ENCODE measurements at regions not wholly inside any gene's neighbourhood (a gene's known extent, or its start where the extent isn't known, plus 50 kb on each side); places are given as distances from the start of the nearest gene placed in this dataset.

DNA sequence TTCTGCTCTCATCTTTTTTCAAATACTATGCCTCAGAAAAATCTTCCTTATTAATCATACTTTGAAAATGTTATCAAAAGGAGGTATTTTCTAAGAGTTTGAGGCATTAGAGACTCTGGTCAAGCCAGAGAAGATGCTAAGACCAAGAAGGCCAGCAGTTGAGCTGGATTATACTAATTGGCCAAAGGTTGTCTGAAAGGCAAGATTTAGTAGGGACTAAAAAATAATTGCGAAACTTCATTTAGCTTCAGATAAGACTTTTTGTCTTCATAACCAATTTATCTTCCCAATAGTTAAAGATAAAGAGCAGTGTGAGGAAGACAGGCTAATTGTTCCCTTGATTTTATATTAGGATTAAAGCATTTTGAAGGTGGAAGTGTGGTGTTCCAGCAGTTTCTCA, 1412.4 kb upstream of the PCDH7 start:
- in situ Hi-C loops (cut with HindIII; ENCODE audit: low pct_unique_long_range_greater_than_20kb, low sequenced_read_pairs) (no loop called here), intact Hi-C loops (cut with micrococcal nuclease; ENCODE audit: unreplicated experiment) (no loop called here)
- no peaks in the 10 kb centered on the region for H3K4me1 ChIP-seq (ENCODE audit: control insufficient read depth, insufficient read depth, low read length)
- no peaks in the 10 kb centered on the region for H3K9me3 ChIP-seq (ENCODE audit: control insufficient read depth, insufficient read depth, low read depth, low read length)
- BruUV-seq (replicated peaks) = no TSS peak
- ChIA-PET CTCF (no interaction called here), POLR2A (no interaction called here)
- TF ChIP-seq, protein P1, sequence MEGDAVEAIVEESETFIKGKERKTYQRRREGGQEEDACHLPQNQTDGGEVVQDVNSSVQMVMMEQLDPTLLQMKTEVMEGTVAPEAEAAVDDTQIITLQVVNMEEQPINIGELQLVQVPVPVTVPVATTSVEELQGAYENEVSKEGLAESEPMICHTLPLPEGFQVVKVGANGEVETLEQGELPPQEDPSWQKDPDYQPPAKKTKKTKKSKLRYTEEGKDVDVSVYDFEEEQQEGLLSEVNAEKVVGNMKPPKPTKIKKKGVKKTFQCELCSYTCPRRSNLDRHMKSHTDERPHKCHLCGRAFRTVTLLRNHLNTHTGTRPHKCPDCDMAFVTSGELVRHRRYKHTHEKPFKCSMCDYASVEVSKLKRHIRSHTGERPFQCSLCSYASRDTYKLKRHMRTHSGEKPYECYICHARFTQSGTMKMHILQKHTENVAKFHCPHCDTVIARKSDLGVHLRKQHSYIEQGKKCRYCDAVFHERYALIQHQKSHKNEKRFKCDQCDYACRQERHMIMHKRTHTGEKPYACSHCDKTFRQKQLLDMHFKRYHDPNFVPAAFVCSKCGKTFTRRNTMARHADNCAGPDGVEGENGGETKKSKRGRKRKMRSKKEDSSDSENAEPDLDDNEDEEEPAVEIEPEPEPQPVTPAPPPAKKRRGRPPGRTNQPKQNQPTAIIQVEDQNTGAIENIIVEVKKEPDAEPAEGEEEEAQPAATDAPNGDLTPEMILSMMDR (IDR thresholded peaks at IDR 0.05) = no peak
- no peak for TF ChIP-seq POLR2AphosphoS5 (IDR thresholded peaks at IDR 0.05; ENCODE audit: low read depth, low read length)
- no peak for TF ChIP-seq TCF7L2 (IDR thresholded peaks at IDR 0.05; ENCODE audit: low read depth, low read length)
- TF ChIP-seq, protein P2, sequence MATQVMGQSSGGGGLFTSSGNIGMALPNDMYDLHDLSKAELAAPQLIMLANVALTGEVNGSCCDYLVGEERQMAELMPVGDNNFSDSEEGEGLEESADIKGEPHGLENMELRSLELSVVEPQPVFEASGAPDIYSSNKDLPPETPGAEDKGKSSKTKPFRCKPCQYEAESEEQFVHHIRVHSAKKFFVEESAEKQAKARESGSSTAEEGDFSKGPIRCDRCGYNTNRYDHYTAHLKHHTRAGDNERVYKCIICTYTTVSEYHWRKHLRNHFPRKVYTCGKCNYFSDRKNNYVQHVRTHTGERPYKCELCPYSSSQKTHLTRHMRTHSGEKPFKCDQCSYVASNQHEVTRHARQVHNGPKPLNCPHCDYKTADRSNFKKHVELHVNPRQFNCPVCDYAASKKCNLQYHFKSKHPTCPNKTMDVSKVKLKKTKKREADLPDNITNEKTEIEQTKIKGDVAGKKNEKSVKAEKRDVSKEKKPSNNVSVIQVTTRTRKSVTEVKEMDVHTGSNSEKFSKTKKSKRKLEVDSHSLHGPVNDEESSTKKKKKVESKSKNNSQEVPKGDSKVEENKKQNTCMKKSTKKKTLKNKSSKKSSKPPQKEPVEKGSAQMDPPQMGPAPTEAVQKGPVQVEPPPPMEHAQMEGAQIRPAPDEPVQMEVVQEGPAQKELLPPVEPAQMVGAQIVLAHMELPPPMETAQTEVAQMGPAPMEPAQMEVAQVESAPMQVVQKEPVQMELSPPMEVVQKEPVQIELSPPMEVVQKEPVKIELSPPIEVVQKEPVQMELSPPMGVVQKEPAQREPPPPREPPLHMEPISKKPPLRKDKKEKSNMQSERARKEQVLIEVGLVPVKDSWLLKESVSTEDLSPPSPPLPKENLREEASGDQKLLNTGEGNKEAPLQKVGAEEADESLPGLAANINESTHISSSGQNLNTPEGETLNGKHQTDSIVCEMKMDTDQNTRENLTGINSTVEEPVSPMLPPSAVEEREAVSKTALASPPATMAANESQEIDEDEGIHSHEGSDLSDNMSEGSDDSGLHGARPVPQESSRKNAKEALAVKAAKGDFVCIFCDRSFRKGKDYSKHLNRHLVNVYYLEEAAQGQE (IDR thresholded peaks at IDR 0.05; ENCODE audit: insufficient read depth in 1 of 2, low read depth in 2 of 2, low read length in 1 of 2) = no peak
- TF ChIP-seq SIN3A (IDR thresholded peaks at IDR 0.05; ENCODE audit: borderline replicate concordance, insufficient read depth, low read depth, low read length) = no peak
- H3K4me3 ChIP-seq (ENCODE audit: low read depth in 2 of 2, low read length in 2 of 2) = no peak overlapping the region
- ATAC-seq = no peak
- H3K27ac ChIP-seq (ENCODE audit: low read length) = no peak overlapping the region
- H3K27me3 ChIP-seq (ENCODE audit: control insufficient read depth, insufficient read depth, low read length) = no peaks in the 10 kb centered on the region
- DNase-seq (ENCODE audit: low read depth, low spot score) = no peak
- H3K36me3 ChIP-seq (ENCODE audit: control insufficient read depth, insufficient read depth, low read length) = no peaks in the 10 kb centered on the region

DNA sequence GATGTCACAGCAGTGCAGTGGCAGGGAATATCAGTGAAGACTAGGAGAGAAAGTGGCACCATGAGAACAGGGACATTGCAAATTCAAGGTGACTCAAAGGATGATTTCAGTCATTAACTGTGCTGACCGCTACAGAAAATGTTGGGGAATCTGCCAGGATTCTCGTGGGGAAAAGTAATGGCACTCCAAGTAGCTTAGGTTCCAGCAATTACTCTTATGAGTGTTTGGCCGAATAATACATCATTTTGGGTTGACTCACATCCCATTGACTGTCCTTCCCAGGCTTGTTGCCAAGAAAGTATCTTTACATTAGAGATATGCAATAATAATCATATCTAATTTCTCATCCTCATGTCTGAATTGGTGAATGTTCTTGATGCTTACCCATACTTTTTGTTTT, 1411.1 kb upstream of the PCDH7 start:
- Histone ChIP-seq H3K4me1 (ENCODE audit: control insufficient read depth, insufficient read depth, low read length) (no peaks in the 10 kb centered on the region), H3K27ac (ENCODE audit: low read length) (no peak overlapping the region), H3K36me3 (ENCODE audit: control insufficient read depth, insufficient read depth, low read length) (no peaks in the 10 kb centered on the region), H3K27me3 (ENCODE audit: control insufficient read depth, insufficient read depth, low read length) (no peaks in the 10 kb centered on the region), H3K9me3 (ENCODE audit: control insufficient read depth, insufficient read depth, low read depth, low read length) (no peaks in the 10 kb centered on the region), H3K4me3 (ENCODE audit: low read depth in 2 of 2, low read length in 2 of 2) (no peak overlapping the region)
- in situ Hi-C loops (cut with HindIII; ENCODE audit: low pct_unique_long_range_greater_than_20kb, low sequenced_read_pairs) (no loop called here), intact Hi-C loops (cut with micrococcal nuclease; ENCODE audit: unreplicated experiment) (no loop called here)
- ATAC-seq = no peak
- DNase-seq (ENCODE audit: low read depth, low spot score) = no peak
- ChIA-PET POLR2A (interaction anchor here (0.6 kb wide), 1 partner anchor 383 kb away, joined by 3 read pairs; no protein-coding TSS in a partner anchor), CTCF (no interaction called here)
- no TSS peak for BruUV-seq (replicated peaks)
- TF ChIP-seq SIN3A (IDR thresholded peaks at IDR 0.05; ENCODE audit: borderline replicate concordance, insufficient read depth, low read depth, low read length) = no peak

DNA sequence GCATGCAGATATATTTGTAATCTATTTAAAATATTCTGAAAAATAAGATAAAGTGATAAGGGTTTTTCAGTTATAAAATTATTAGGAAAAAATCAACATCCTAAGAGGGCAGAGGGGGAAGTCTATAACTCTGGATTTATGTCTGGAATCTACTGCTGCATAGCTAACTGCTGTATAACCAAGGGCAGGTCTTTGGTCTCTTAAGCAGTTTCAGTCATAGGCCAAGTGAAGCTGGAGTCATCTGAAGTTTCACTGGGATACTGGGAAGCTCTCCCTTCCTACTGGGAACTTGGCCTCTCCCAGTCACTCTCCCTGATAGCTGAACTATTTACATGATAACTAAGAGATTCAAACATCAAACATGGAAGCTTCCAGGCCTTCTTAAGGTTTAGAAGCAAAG, 1409.9 kb upstream of the PCDH7 start:
- Histone ChIP-seq H3K27me3 (ENCODE audit: control insufficient read depth, insufficient read depth, low read length) (no peaks in the 10 kb centered on the region), H3K4me1 (ENCODE audit: control insufficient read depth, insufficient read depth, low read length) (no peaks in the 10 kb centered on the region), H3K9me3 (ENCODE audit: control insufficient read depth, insufficient read depth, low read depth, low read length) (no peaks in the 10 kb centered on the region), H3K4me3 (ENCODE audit: low read depth in 2 of 2, low read length in 2 of 2) (no peak overlapping the region), H3K27ac (ENCODE audit: low read length) (no peak overlapping the region), H3K36me3 (ENCODE audit: control insufficient read depth, insufficient read depth, low read length) (no peaks in the 10 kb centered on the region)
- BruUV-seq (replicated peaks) = no TSS peak
- DNase-seq (ENCODE audit: low read depth, low spot score) (no peak), ATAC-seq (no peak)
- TF ChIP-seq, protein P2 (IDR thresholded peaks at IDR 0.05; ENCODE audit: insufficient read depth in 1 of 2, low read depth in 2 of 2, low read length in 1 of 2) = no peak
- no peak for TF ChIP-seq TCF7L2 (IDR thresholded peaks at IDR 0.05; ENCODE audit: low read depth, low read length)
- no peak for TF ChIP-seq POLR2AphosphoS5 (IDR thresholded peaks at IDR 0.05; ENCODE audit: low read depth, low read length)
- TF ChIP-seq, protein P1 (IDR thresholded peaks at IDR 0.05) = no peak
- TF ChIP-seq SIN3A (IDR thresholded peaks at IDR 0.05; ENCODE audit: borderline replicate concordance, insufficient read depth, low read depth, low read length) = no peak
- CTCF ChIA-PET = no interaction called here
- in situ Hi-C loops (cut with HindIII; ENCODE audit: low pct_unique_long_range_greater_than_20kb, low sequenced_read_pairs) (no loop called here), intact Hi-C loops (cut with micrococcal nuclease; ENCODE audit: unreplicated experiment) (no loop called here)
- POLR2A ChIA-PET = no interaction called here

Data from Panc1 (cell line).